CD4-positive, CD25-positive, alpha-beta regulatory T cell (primary cell): ENCODE measurements at regions not wholly inside any gene's neighbourhood (a gene's known extent, or its start where the extent isn't known, plus 50 kb on each side); places are given as distances from the start of the nearest gene placed in this dataset.

Experiments used
- ATAC-seq, 2 donors: fragments of 150-1000 bp; cut with Tn5 transposase; one replicate each; pipeline ENCODE4 v1.10.0; 2021; ENCODE audit warnings: low read depth in 2 of 2, moderate number of reproducible peaks in 2 of 2, moderate library complexity in 1 of 2
- DNase-seq, 3 donors: peaks; one replicate each; pipeline versions ENCODE4 v3.0.0 to v3.0.0-alpha.2; 2012 to 2022; ENCODE audit warnings: mixed read lengths in 1 of 3
- H3K27ac ChIP-seq: one replicate; pipeline ENCODE4 v1.7.0; 2013; ENCODE audit warnings: mild to moderate bottlenecking, low read length; ENCODE audit not compliant: insufficient read depth, poor library complexity, severe bottlenecking
- H3K27me3 ChIP-seq: one replicate; pipeline ENCODE4 v1.7.0; 2013; ENCODE audit warnings: low read length; ENCODE audit not compliant: control insufficient read depth, insufficient read depth
- H3K36me3 ChIP-seq: one replicate; pipeline ENCODE4 v1.7.0; 2013; ENCODE audit warnings: mild to moderate bottlenecking, low read length, moderate library complexity; ENCODE audit not compliant: control insufficient read depth, insufficient read depth
- H3K4me1 ChIP-seq: 2 replicates; pipeline ENCODE4 v1.7.0; 2013; ENCODE audit warnings: mild to moderate bottlenecking, low read length; ENCODE audit not compliant: insufficient read depth, control insufficient read depth, poor library complexity, severe bottlenecking
- H3K4me3 ChIP-seq: one replicate; pipeline ENCODE4 v1.7.0; 2013; ENCODE audit warnings: low read depth, mild to moderate bottlenecking, low read length, moderate library complexity
- H3K9me3 ChIP-seq, 2 experiments: 1 replicate in 1 of 2; 2 replicates in 1 of 2; pipeline ENCODE4 v1.7.0; 2013; ENCODE audit warnings: low read length in 2 of 2, mild to moderate bottlenecking in 1 of 2, moderate library complexity in 1 of 2; ENCODE audit not compliant: control insufficient read depth in 2 of 2
- H3K27ac Mint-ChIP-seq, 3 donors: one replicate each; pipeline ENCODE4 v1.8.0; 2020 to 2022; ENCODE audit warnings: mild to moderate bottlenecking in 3 of 3, mixed read lengths in 3 of 3, moderate library complexity in 2 of 3
- H3K27me3 Mint-ChIP-seq: one replicate; pipeline ENCODE4 v1.8.0; 2022; ENCODE audit warnings: mild to moderate bottlenecking, mixed read lengths
- H3K36me3 Mint-ChIP-seq: one replicate; pipeline ENCODE4 v1.8.0; 2020; ENCODE audit warnings: mixed read lengths
- H3K4me1 Mint-ChIP-seq, 4 donors: one replicate each; pipeline ENCODE4 v1.8.0; 2020 to 2022; ENCODE audit warnings: mixed read lengths in 4 of 4, mild to moderate bottlenecking in 1 of 4
- H3K4me3 Mint-ChIP-seq, 4 donors: one replicate each; pipeline ENCODE4 v1.8.0; 2020 to 2022; ENCODE audit warnings: mild to moderate bottlenecking in 4 of 4, mixed read lengths in 4 of 4, moderate library complexity in 3 of 4
- H3K9me3 Mint-ChIP-seq, 7 donors: one replicate each; pipeline ENCODE4 v1.8.0; 2020 to 2022; ENCODE audit warnings: mixed read lengths in 7 of 7, mild to moderate bottlenecking in 3 of 7, moderate library complexity in 2 of 7

DNA sequence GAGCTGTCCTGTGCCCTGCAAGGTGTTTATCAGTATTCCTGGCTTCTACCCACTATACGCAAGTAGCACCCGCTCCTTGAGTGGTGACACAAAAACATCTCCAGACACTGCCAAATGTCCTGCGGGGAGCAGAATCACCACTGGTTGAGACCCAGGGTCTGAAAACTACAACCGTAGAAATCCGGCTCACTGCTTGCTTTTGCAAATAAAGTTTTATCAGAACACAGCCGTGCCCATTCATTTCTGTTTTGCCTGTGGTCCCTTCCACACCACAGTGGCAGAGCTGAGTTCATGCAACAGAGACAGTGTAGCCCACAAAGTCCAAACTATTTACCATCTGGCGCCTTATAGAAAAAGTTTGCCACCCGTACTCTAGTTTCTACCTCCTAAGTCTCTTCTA lies 125.7 kb upstream of the DIO3 start:
- peaks cover 0 to 2% (median 0%) of the 10 kb centered on the region in 7 donors for H3K9me3 Mint-ChIP-seq
- H3K4me3 Mint-ChIP-seq: no peak overlapping the region
- Histone ChIP-seq H3K27ac (no peak overlapping the region), H3K4me1 (peaks cover 5% of the 10 kb centered on the region), H3K4me3 (no peak overlapping the region), H3K9me3 (no peaks in the 10 kb centered on the region), H3K27me3 (peaks cover 16% of the 10 kb centered on the region), H3K36me3 (no peaks in the 10 kb centered on the region)
- DNase-seq (no peak), ATAC-seq (no peak)
- H3K4me1 Mint-ChIP-seq: peaks cover 0 to 7% (median 2%) of the 10 kb centered on the region in 4 donors
- H3K36me3 Mint-ChIP-seq: no peaks in the 10 kb centered on the region
- H3K27me3 Mint-ChIP-seq: peaks cover 63% of the 10 kb centered on the region
- H3K27ac Mint-ChIP-seq: no peak overlapping the region

DNA sequence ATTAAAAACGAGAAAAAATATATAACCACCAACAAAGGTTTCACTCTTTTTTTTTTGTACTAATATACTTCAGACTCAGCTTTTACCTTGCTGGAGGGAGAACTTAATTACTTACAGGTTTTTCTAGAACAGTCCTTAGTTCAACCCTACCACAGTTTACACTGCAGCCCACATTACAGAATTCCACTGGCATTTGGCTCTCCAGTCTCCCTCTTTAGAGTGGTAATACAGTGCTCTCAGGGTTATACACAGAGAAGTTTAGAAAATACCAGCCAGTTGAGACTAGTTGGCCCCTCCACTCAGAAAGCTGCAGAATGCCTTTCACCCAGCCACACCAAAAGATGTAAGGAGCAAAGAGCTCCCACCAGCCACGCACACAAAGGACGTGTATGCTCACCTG lies 122.3 kb upstream of the DIO3 start:
- no peak overlapping the region for H3K27ac ChIP-seq
- no peak overlapping the region for H3K4me3 Mint-ChIP-seq
- peaks cover 6% of the 10 kb centered on the region for H3K27me3 ChIP-seq
- H3K27ac Mint-ChIP-seq: no peak overlapping the region
- H3K27me3 Mint-ChIP-seq: peaks cover 74% of the 10 kb centered on the region
- H3K36me3 Mint-ChIP-seq: no peaks in the 10 kb centered on the region
- H3K4me1 Mint-ChIP-seq: peaks cover 16 to 26% (median 19%) of the 10 kb centered on the region in 4 donors
- no peaks in the 10 kb centered on the region for H3K36me3 ChIP-seq
- DNase-seq (no peak), ATAC-seq (no peak)
- peaks cover 0 to 3% (median 0%) of the 10 kb centered on the region in 7 donors for H3K9me3 Mint-ChIP-seq
- H3K4me1 ChIP-seq: peaks cover 26% of the 10 kb centered on the region
- no peaks in the 10 kb centered on the region for H3K9me3 ChIP-seq
- no peak overlapping the region for H3K4me3 ChIP-seq

DNA sequence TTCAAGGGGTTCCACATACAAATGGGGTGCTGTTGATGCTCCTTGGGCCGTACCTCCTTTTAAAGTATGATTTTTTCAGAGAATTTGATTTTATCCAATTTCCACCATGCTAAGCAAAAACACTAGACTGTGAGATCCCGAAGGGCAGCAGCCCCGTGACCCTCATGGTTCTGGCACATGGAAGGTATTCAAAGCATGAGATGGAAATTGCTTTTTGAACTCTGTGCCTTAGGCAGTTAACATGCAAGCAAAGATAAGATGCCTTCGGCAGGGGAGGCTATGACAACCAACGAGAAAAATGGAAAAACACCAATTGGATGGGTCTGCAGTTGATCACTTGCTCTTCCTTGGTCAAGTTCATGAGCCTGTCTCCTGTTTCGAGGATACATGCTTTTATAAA lies 120.8 kb upstream of the DIO3 start:
- Mint-ChIP-seq H3K36me3 (no peaks in the 10 kb centered on the region), H3K4me1 (peaks cover 18 to 34% (median 23%) of the 10 kb centered on the region in 4 donors), H3K27me3 (peaks cover 72% of the 10 kb centered on the region), H3K4me3 (peak overlapping the region in 1 of 4 donors; percentile 7), H3K27ac (no peak overlapping the region), H3K9me3 (peaks cover 0 to 5% (median 1%) of the 10 kb centered on the region in 7 donors)
- no peaks in the 10 kb centered on the region for H3K36me3 ChIP-seq
- H3K9me3 ChIP-seq: no peaks in the 10 kb centered on the region
- H3K27ac ChIP-seq: no peak overlapping the region
- H3K4me3 ChIP-seq: no peak overlapping the region
- DNase-seq (no peak), ATAC-seq (no peak)
- peaks cover 27% of the 10 kb centered on the region for H3K4me1 ChIP-seq
- H3K27me3 ChIP-seq: peaks cover 14% of the 10 kb centered on the region

DNA sequence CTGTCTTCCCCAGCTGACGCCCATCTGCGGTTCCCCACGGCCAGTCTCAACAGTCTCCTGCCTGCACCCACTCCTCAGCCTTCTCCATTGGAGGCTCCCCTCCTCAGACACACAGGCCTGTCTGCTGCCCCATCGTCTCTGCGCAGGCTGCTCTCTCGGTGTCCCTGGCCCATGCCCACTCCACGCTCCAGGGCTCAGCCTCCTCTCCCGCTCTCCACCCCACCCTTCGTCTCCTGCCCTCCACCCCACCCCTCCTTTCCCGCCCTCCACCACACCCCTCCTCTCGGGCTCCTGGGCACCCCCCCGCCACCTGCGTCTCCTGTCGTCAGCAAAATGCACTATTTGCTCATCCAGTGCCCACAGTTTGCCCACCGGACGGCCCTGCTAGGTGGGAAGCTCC lies 119.6 kb upstream of the DIO3 start:
- Mint-ChIP-seq H3K4me1 (peaks cover 18 to 34% (median 23%) of the 10 kb centered on the region in 4 donors), H3K9me3 (peaks cover 0 to 5% (median 1%) of the 10 kb centered on the region in 7 donors), H3K36me3 (no peaks in the 10 kb centered on the region), H3K27me3 (peaks cover 67% of the 10 kb centered on the region), H3K4me3 (no peak overlapping the region), H3K27ac (no peak overlapping the region)
- ATAC-seq (no peak), DNase-seq (no peak)
- Histone ChIP-seq H3K27me3 (peaks cover 21% of the 10 kb centered on the region), H3K9me3 (no peaks in the 10 kb centered on the region), H3K36me3 (no peaks in the 10 kb centered on the region), H3K4me3 (no peak overlapping the region), H3K27ac (no peak overlapping the region), H3K4me1 (peaks cover 27% of the 10 kb centered on the region)

DNA sequence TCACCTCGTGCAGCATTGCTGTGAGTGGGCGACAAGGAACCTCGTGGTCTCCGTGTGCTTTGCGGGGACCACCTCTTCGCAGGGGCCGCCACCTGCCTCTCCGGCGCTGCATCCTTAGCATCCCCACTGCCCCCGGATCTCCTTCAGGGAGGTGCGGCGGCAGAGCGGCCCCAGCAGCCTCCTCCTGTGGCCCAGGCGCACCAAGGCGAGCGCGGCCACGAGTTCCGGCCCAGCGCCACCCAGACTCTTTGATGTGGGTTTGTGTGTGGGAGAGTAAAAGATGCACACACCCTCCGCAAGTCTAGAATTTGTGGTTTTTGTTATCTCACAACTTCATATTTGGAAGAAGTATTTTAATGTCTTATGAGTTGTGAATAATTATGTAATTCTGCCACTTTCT lies 118.8 kb upstream of the DIO3 start:
- H3K4me3 Mint-ChIP-seq: peak overlapping the region; percentile 10 to 68 (median 47)
- peaks cover 69% of the 10 kb centered on the region for H3K27me3 Mint-ChIP-seq
- H3K9me3 Mint-ChIP-seq: peaks cover 0 to 5% (median 1%) of the 10 kb centered on the region in 7 donors
- H3K27ac Mint-ChIP-seq: no peak overlapping the region
- Histone ChIP-seq H3K27ac (no peak overlapping the region), H3K9me3 (no peaks in the 10 kb centered on the region), H3K36me3 (no peaks in the 10 kb centered on the region), H3K4me3 (peak overlapping the region; percentile 76), H3K27me3 (peaks cover 27% of the 10 kb centered on the region), H3K4me1 (peaks cover 27% of the 10 kb centered on the region)
- H3K36me3 Mint-ChIP-seq: no peaks in the 10 kb centered on the region
- H3K4me1 Mint-ChIP-seq: peaks cover 18 to 34% (median 23%) of the 10 kb centered on the region in 4 donors
- peak; percentile 15 to 84 (median 53) for DNase-seq
- ATAC-seq: peak; percentile 62 to 69

DNA sequence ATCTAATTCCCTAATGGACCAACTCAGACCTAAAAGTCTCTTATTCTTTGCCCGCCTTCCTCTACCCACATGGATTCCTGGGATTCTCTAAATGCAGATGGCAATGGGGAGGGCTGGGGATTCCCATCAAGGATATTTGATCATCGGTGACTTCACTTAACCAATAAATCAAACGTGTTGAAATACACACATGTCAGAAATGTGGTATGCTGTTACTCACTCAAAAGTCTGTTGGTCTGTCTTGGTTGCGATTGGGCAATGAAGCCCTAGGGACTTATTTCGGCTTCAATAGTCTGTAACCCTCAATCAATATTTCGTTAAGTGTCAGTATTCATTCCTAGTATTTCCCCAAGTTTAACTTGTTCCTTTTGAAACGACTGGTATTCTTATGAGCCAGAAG lies 117.2 kb upstream of the DIO3 start:
- Mint-ChIP-seq H3K36me3 (no peaks in the 10 kb centered on the region), H3K27ac (no peak overlapping the region), H3K9me3 (peaks cover 0 to 5% (median 1%) of the 10 kb centered on the region in 7 donors), H3K4me3 (no peak overlapping the region), H3K27me3 (peaks cover 66% of the 10 kb centered on the region), H3K4me1 (peaks cover 18 to 34% (median 23%) of the 10 kb centered on the region in 4 donors)
- H3K4me3 ChIP-seq: no peak overlapping the region
- H3K27me3 ChIP-seq: peaks cover 36% of the 10 kb centered on the region
- no peaks in the 10 kb centered on the region for H3K36me3 ChIP-seq
- peaks cover 23% of the 10 kb centered on the region for H3K4me1 ChIP-seq
- H3K27ac ChIP-seq: no peak overlapping the region
- H3K9me3 ChIP-seq: no peaks in the 10 kb centered on the region
- DNase-seq: no peak
- no peak for ATAC-seq

DNA sequence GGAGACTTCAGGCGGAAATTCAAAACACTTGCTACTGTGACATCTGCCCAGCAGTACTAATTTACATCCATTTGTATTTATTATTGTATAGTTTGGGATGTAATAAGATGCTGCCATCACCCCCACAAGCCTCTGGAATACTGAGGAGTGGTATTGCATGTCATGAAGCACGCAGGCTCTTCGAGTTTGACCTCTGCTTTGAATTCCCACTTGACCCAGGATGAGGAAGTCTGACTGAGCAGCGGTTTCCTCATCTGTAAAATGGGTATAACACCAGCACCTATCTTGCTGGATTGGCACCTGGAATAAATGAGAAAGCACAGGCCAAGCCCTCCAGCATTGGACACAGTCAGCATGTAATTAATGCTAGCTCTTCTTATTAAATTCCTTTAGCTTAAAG lies 116.0 kb upstream of the DIO3 start:
- H3K4me3 ChIP-seq: no peak overlapping the region
- Mint-ChIP-seq H3K4me3 (no peak overlapping the region), H3K36me3 (no peaks in the 10 kb centered on the region), H3K27ac (no peak overlapping the region), H3K4me1 (peaks cover 18 to 36% (median 19%) of the 10 kb centered on the region in 4 donors), H3K27me3 (peaks cover 64% of the 10 kb centered on the region), H3K9me3 (peaks cover 0 to 7% (median 1%) of the 10 kb centered on the region in 7 donors)
- peaks cover 22% of the 10 kb centered on the region for H3K4me1 ChIP-seq
- H3K27me3 ChIP-seq: peaks cover 38% of the 10 kb centered on the region
- H3K9me3 ChIP-seq: no peaks in the 10 kb centered on the region
- ATAC-seq: no peak
- no peak overlapping the region for H3K27ac ChIP-seq
- no peaks in the 10 kb centered on the region for H3K36me3 ChIP-seq
- DNase-seq: no peak

DNA sequence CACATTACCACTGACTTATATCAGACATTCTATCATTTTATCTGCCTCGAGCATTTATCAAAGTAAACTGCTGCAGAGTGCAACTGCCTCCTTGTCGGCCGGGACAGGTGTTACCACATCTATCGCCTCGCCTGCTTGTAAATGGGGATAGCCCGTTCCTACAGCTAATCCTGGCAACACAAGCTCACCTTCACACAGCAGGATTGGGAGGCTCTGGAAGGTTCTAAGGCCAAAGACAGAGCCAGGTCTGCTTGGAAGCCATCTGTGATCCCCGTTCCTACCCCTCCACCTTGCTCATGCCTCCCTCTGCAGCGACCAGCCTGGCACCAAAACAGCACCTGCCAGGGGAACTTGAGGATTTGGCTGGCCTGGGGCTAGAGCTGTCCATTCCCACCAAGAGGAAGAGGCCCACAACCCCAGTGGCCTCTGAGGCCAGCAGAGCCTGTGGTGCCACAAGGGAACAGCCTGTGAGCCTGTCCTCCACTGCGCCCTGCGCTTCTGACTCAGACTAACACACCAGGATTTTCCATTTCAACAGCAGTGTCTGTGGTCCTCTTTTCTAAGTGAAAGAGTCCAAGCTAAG lies 114.8 kb upstream of the DIO3 start:
- Mint-ChIP-seq H3K36me3 (no peaks in the 10 kb centered on the region), H3K9me3 (peaks cover 0 to 4% (median 1%) of the 10 kb centered on the region in 7 donors), H3K4me1 (peaks cover 14 to 33% (median 18%) of the 10 kb centered on the region in 4 donors), H3K27me3 (peaks cover 55% of the 10 kb centered on the region), H3K4me3 (no peak overlapping the region), H3K27ac (no peak overlapping the region)
- Histone ChIP-seq H3K4me3 (no peak overlapping the region), H3K36me3 (no peaks in the 10 kb centered on the region), H3K9me3 (no peaks in the 10 kb centered on the region), H3K4me1 (peaks cover 22% of the 10 kb centered on the region), H3K27ac (no peak overlapping the region), H3K27me3 (peaks cover 38% of the 10 kb centered on the region)
- ATAC-seq (no peak), DNase-seq (no peak)
